ENCODE measurements at regions not wholly inside any gene's neighbourhood (a gene's known extent, or its start where the extent isn't known, plus 50 kb on each side); places are given as distances from the start of the nearest gene placed in this dataset.

DNA sequence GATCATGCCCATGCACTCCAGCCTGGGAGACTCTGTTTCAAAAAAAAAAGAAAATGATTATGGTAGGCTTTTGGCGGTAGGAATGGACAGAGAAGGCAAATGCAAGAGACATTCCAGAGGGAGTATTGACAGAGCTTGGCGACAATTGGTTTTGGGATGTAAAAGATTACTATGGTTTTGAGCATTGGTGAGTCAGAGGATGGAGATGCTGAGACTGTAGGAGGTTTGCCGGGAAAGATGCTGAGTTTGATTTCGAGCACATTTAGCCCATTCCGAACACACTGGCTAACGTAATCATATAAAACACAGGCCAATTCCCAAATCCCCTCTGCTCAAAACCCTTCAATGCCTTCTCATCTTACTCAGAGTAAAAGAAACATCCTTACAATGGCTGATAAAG, 161.6 kb upstream of the MKLN1 start:
- TF ChIP-seq EZH2 (IDR thresholded peaks at IDR 0.05; ENCODE audit: low read length, missing control alignments) = no peak
- TF ChIP-seq, protein P1, sequence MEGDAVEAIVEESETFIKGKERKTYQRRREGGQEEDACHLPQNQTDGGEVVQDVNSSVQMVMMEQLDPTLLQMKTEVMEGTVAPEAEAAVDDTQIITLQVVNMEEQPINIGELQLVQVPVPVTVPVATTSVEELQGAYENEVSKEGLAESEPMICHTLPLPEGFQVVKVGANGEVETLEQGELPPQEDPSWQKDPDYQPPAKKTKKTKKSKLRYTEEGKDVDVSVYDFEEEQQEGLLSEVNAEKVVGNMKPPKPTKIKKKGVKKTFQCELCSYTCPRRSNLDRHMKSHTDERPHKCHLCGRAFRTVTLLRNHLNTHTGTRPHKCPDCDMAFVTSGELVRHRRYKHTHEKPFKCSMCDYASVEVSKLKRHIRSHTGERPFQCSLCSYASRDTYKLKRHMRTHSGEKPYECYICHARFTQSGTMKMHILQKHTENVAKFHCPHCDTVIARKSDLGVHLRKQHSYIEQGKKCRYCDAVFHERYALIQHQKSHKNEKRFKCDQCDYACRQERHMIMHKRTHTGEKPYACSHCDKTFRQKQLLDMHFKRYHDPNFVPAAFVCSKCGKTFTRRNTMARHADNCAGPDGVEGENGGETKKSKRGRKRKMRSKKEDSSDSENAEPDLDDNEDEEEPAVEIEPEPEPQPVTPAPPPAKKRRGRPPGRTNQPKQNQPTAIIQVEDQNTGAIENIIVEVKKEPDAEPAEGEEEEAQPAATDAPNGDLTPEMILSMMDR (conservative IDR thresholded peaks at IDR 0.05 in 1 of 2, IDR thresholded peaks at IDR 0.05 in 1 of 2; ENCODE audit: low read depth in 1 of 2, low read length in 2 of 2) = no peak
